ENCODE measurements at regions not wholly inside any gene's neighbourhood (a gene's known extent, or its start where the extent isn't known, plus 50 kb on each side); places are given as distances from the start of the nearest gene placed in this dataset.

- DNase-seq, result no peak
Measured at GRCh38 chr1:209454340-209454994, 129.0 kb upstream of the CAMK1G start.

- DNase-seq, result no peak
Measured at GRCh38 chr1:209455145-209455544, 128.4 kb upstream of the CAMK1G start.

- DNase-seq, result no peak
Measured at GRCh38 chr1:209455661-209456358, 127.7 kb upstream of the CAMK1G start.

GRCh38 chr1:209456878-209457277 is 126.6 kb upstream of the CAMK1G start:
- DNase-seq, result no peak

GRCh38 chr1:209457401-209458125 is 126.0 kb upstream of the CAMK1G start:
- DNase-seq, result no peak

- no peak for DNase-seq
Measured at GRCh38 chr1:209458921-209459320, 124.6 kb upstream of the CAMK1G start.

GRCh38 chr1:209461168-209461567 is 122.3 kb upstream of the CAMK1G start:
- no peak for DNase-seq

- no peak for DNase-seq
Measured at GRCh38 chr1:209462433-209462832, 121.1 kb upstream of the CAMK1G start.

- DNase-seq, result no peak
Measured at GRCh38 chr1:209463441-209463840, 120.1 kb upstream of the CAMK1G start.

- DNase-seq, result no peak
Measured at GRCh38 chr1:209473025-209473424, 110.5 kb upstream of the CAMK1G start.

GRCh38 chr1:209480345-209480744 is 103.2 kb upstream of the CAMK1G start:
- no peak for DNase-seq

- DNase-seq, result no peak
Measured at GRCh38 chr1:209483691-209484090, 99.8 kb upstream of the CAMK1G start.

GRCh38 chr1:209484429-209484828 is 99.1 kb upstream of the CAMK1G start:
- DNase-seq, result no peak

- no peak for DNase-seq
Measured at GRCh38 chr1:209485167-209485566, 98.3 kb upstream of the CAMK1G start.

- DNase-seq, result no peak
Measured at GRCh38 chr1:209485751-209486150, 97.8 kb upstream of the CAMK1G start.

GRCh38 chr1:209486861-209487593 is 96.5 kb upstream of the CAMK1G start:
- DNase-seq, result no peak

- DNase-seq, result no peak
Measured at GRCh38 chr1:209490013-209490412, 93.5 kb upstream of the CAMK1G start.

GRCh38 chr1:209491031-209491430 is 92.5 kb upstream of the CAMK1G start:
- DNase-seq, result no peak

- DNase-seq, result no peak
Measured at GRCh38 chr1:209491496-209491895, 92.0 kb upstream of the CAMK1G start.

- DNase-seq, result no peak
Measured at GRCh38 chr1:209491897-209492296, 91.6 kb upstream of the CAMK1G start.

GRCh38 chr1:209493559-209493958 is 90.0 kb upstream of the CAMK1G start:
- DNase-seq, result no peak

GRCh38 chr1:209497729-209498128 is 85.8 kb upstream of the CAMK1G start:
- DNase-seq, result no peak

- DNase-seq, result no peak
Measured at GRCh38 chr1:209500993-209501392, 82.5 kb upstream of the CAMK1G start.

All from NCI-H524 treated with DMSO at 0.1 percent for 48 hours (cell line).